ENCODE measurements at regions not wholly inside any gene's neighbourhood (a gene's known extent, or its start where the extent isn't known, plus 50 kb on each side); places are given as distances from the start of the nearest gene placed in this dataset.

GRCh38 chr5:57010786-57011185 is 58.9 kb upstream of the MIER3 start:
- TF ChIP-seq CTCF (IDR thresholded peaks at IDR 0.05), result no peak
- WGBS, 2 donors, result 95 to 96% methylated on average over 4 of the region's 4 CpGs
- H3K27me3 ChIP-seq, result peaks cover 0 to 8% (median 0%) of the 10 kb centered on the region in 7 donors
- H3K9me3 ChIP-seq, result no peaks in the 10 kb centered on the region
- no peaks in the 10 kb centered on the region for H3K36me3 ChIP-seq
- ATAC-seq (no peak), DNase-seq (no peak)
- H3K4me3 ChIP-seq, result no peak overlapping the region
- no peak overlapping the region for H3K27ac ChIP-seq
- H3K4me1 ChIP-seq, result no peaks in the 10 kb centered on the region
- intact Hi-C loops (cut with DNase I), result no loop called here

- no peak for TF ChIP-seq CTCF (IDR thresholded peaks at IDR 0.05)
- Histone ChIP-seq H3K36me3 (no peaks in the 10 kb centered on the region), H3K4me3 (no peak overlapping the region), H3K27me3 (peaks cover 0 to 5% (median 0%) of the 10 kb centered on the region in 7 donors), H3K4me1 (no peaks in the 10 kb centered on the region), H3K9me3 (no peaks in the 10 kb centered on the region), H3K27ac (no peak overlapping the region)
- DNase-seq, result no peak
- no peak for ATAC-seq
- intact Hi-C loops (cut with DNase I), result no loop called here
- 89 to 94% methylated on average over 2 of the region's 2 CpGs for WGBS, 2 donors
These were observed 60.6 kb upstream of the MIER3 start for GRCh38 chr5:57012511-57012910.

- intact Hi-C loops (cut with DNase I), result no loop called here
- H3K9me3 ChIP-seq, result peaks cover 0 to 7% (median 0%) of the 10 kb centered on the region in 11 donors
- WGBS, 2 donors, result 82 to 91% methylated on average over 3 of the region's 3 CpGs
- TF ChIP-seq CTCF (IDR thresholded peaks at IDR 0.05), result no peak
- DNase-seq, result no peak
- ATAC-seq, result no peak
- no peak overlapping the region for H3K4me3 ChIP-seq
- H3K36me3 ChIP-seq, result no peaks in the 10 kb centered on the region
- H3K27ac ChIP-seq, result no peak overlapping the region
- H3K4me1 ChIP-seq, result peaks cover 0 to 9% (median 0%) of the 10 kb centered on the region in 9 donors
- peaks cover 0 to 16% (median 0%) of the 10 kb centered on the region in 7 donors for H3K27me3 ChIP-seq
These were observed 74.0 kb upstream of the MIER3 start for GRCh38 chr5:57025961-57026360.

GRCh38 chr5:57028161-57028560 is 76.2 kb upstream of the MIER3 start:
- Histone ChIP-seq H3K4me3 (no peak overlapping the region), H3K4me1 (peaks cover 0 to 9% (median 0%) of the 10 kb centered on the region in 9 donors), H3K36me3 (no peaks in the 10 kb centered on the region), H3K27me3 (peaks cover 0 to 10% (median 0%) of the 10 kb centered on the region in 7 donors), H3K9me3 (peaks cover 0 to 7% (median 0%) of the 10 kb centered on the region in 11 donors), H3K27ac (no peak overlapping the region)
- ATAC-seq, result no peak
- no peak for DNase-seq
- intact Hi-C loops (cut with DNase I), result no loop called here
- no peak for TF ChIP-seq CTCF (IDR thresholded peaks at IDR 0.05)
- 82 to 90% methylated on average over 2 of the region's 2 CpGs for WGBS, 2 donors

All from heart right ventricle (tissue), 16 donors.